Suprapubic skin (tissue), 4 donors: ENCODE measurements at regions not wholly inside any gene's neighbourhood (a gene's known extent, or its start where the extent isn't known, plus 50 kb on each side); places are given as distances from the start of the nearest gene placed in this dataset.

Experiments used
- DNase-seq, 2 donors: peaks; one replicate each; pipeline ENCODE4 v3.0.0-alpha.2; 2019; ENCODE audit warnings: low spot score in 2 of 2
- H3K27ac ChIP-seq: fragments of 200-600 bp; sonication (generic); one replicate; pipeline ENCODE4 v1.5.1; 2019
- H3K27me3 ChIP-seq: fragments of 200-600 bp; sonication (generic); one replicate; pipeline ENCODE4 v1.5.1; 2019
- H3K36me3 ChIP-seq: fragments of 200-600 bp; sonication (generic); one replicate; pipeline ENCODE4 v1.5.1; 2019
- H3K4me1 ChIP-seq: fragments of 200-600 bp; sonication (generic); one replicate; pipeline ENCODE4 v1.5.1; 2019
- H3K4me3 ChIP-seq: fragments of 200-600 bp; sonication (generic); one replicate; pipeline ENCODE4 v1.5.1; 2019; ENCODE audit warnings: mild to moderate bottlenecking
- H3K9me3 ChIP-seq: fragments of 200-600 bp; sonication (generic); one replicate; pipeline ENCODE4 v1.5.1; 2019
- CTCF ChIP-seq, 2 donors: fragments of 200-600 bp in 1 of 2; fragments of 450-650 bp in 1 of 2; sonication (generic) in 1 of 2; IDR thresholded peaks; one replicate each; pipeline ENCODE4 v1.5.1; 2016 to 2019; ENCODE audit warnings: antibody characterized with exemption in 2 of 2, mild to moderate bottlenecking in 1 of 2, moderate library complexity in 1 of 2
- EP300 ChIP-seq: sonication (generic); formaldehyde crosslinking; IDR thresholded peaks from one replicate; pipeline ENCODE4 v1.6.1; 2017; ENCODE audit warnings: antibody characterized with exemption
- POLR2A ChIP-seq, 2 donors: fragments of 450-650 bp; IDR thresholded peaks; one replicate each; pipeline ENCODE4 v1.6.1; 2017; ENCODE audit warnings: antibody characterized with exemption in 2 of 2, mild to moderate bottlenecking in 2 of 2, moderate library complexity in 2 of 2
- POLR2AphosphoS5 ChIP-seq, 3 donors: sonication (generic); formaldehyde crosslinking; IDR thresholded peaks; one replicate each; pipeline ENCODE4 v1.6.1; 2017; ENCODE audit warnings: antibody characterized with exemption in 3 of 3
- WGBS: methylation state at CpG from one replicate; pipeline ENCODE4 v1.1.5; 2018; 5-methylcytosine and 5-hydroxymethylcytosine counted together

GRCh38 chr5:88480801-88481499 lies 212.3 kb upstream of the TMEM161B start:
- Histone ChIP-seq H3K4me1 (no peaks in the 10 kb centered on the region), H3K27me3 (no peaks in the 10 kb centered on the region), H3K9me3 (no peaks in the 10 kb centered on the region), H3K4me3 (no peak overlapping the region), H3K27ac (no peak overlapping the region), H3K36me3 (no peaks in the 10 kb centered on the region)
- no peak for DNase-seq
- WGBS: 52% methylated on average over 5 of the region's 5 CpGs
- no peak for TF ChIP-seq POLR2A (IDR thresholded peaks at IDR 0.05)
- TF ChIP-seq CTCF (IDR thresholded peaks at IDR 0.05): no peak
- TF ChIP-seq EP300: no peak
- TF ChIP-seq POLR2AphosphoS5 (IDR thresholded peaks at IDR 0.05): no peak

DNA sequence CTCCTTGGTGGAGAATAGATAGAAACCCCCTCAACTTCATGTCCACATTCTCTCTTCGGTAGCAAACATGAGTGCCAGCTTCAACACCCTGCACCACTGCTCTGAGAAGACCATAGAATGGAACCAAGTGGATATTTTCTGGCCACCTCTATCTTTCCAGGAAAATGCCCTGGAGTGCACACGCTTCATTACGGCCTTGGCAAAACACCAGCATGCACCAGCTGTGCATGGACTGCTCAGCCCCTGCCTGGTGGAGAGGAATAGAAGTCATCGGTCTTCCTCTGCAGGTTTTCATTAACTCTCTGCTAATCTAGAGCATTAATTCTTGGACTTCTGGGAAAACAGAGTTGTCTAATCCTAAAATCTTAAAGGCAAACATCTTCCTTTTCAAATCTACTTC lies 211.6 kb upstream of the TMEM161B start:
- H3K9me3 ChIP-seq: no peaks in the 10 kb centered on the region
- H3K4me1 ChIP-seq: no peaks in the 10 kb centered on the region
- no peak for TF ChIP-seq EP300
- no peak for TF ChIP-seq POLR2A (IDR thresholded peaks at IDR 0.05)
- no peak for TF ChIP-seq POLR2AphosphoS5 (IDR thresholded peaks at IDR 0.05)
- TF ChIP-seq CTCF (IDR thresholded peaks at IDR 0.05): no peak
- WGBS: 54% methylated on average over 4 of the region's 4 CpGs
- DNase-seq: no peak
- no peaks in the 10 kb centered on the region for H3K27me3 ChIP-seq
- no peak overlapping the region for H3K27ac ChIP-seq
- no peaks in the 10 kb centered on the region for H3K36me3 ChIP-seq
- H3K4me3 ChIP-seq: no peak overlapping the region

- WGBS: 17% methylated on average over 1 of the region's 1 CpG
- Histone ChIP-seq H3K4me1 (no peaks in the 10 kb centered on the region), H3K36me3 (no peaks in the 10 kb centered on the region), H3K4me3 (no peak overlapping the region), H3K27me3 (no peaks in the 10 kb centered on the region), H3K27ac (no peak overlapping the region), H3K9me3 (no peaks in the 10 kb centered on the region)
- no peak for TF ChIP-seq CTCF (IDR thresholded peaks at IDR 0.05)
- TF ChIP-seq POLR2AphosphoS5 (IDR thresholded peaks at IDR 0.05): no peak
- TF ChIP-seq EP300: no peak
- no peak for TF ChIP-seq POLR2A (IDR thresholded peaks at IDR 0.05)
- no peak for DNase-seq
These were observed 205.9 kb upstream of the TMEM161B start for GRCh38 chr5:88474574-88474973.

GRCh38 chr5:88470745-88471144 lies 202.1 kb upstream of the TMEM161B start:
- no peak overlapping the region for H3K27ac ChIP-seq
- WGBS: 89% methylated on average over 2 of the region's 2 CpGs
- no peaks in the 10 kb centered on the region for H3K9me3 ChIP-seq
- no peaks in the 10 kb centered on the region for H3K4me1 ChIP-seq
- no peak for DNase-seq
- no peak for TF ChIP-seq EP300
- TF ChIP-seq POLR2AphosphoS5 (IDR thresholded peaks at IDR 0.05): no peak
- TF ChIP-seq CTCF (IDR thresholded peaks at IDR 0.05): no peak
- TF ChIP-seq POLR2A (IDR thresholded peaks at IDR 0.05): no peak
- H3K36me3 ChIP-seq: no peaks in the 10 kb centered on the region
- H3K27me3 ChIP-seq: no peaks in the 10 kb centered on the region
- H3K4me3 ChIP-seq: no peak overlapping the region

- WGBS: 74% methylated on average over 3 of the region's 3 CpGs
- H3K36me3 ChIP-seq: no peaks in the 10 kb centered on the region
- no peak overlapping the region for H3K27ac ChIP-seq
- TF ChIP-seq EP300: no peak
- no peak for TF ChIP-seq CTCF (IDR thresholded peaks at IDR 0.05)
- no peak for TF ChIP-seq POLR2A (IDR thresholded peaks at IDR 0.05)
- TF ChIP-seq POLR2AphosphoS5 (IDR thresholded peaks at IDR 0.05): no peak
- H3K4me1 ChIP-seq: no peaks in the 10 kb centered on the region
- no peaks in the 10 kb centered on the region for H3K27me3 ChIP-seq
- DNase-seq: no peak
- no peaks in the 10 kb centered on the region for H3K9me3 ChIP-seq
- H3K4me3 ChIP-seq: no peak overlapping the region
These were observed 191.3 kb upstream of the TMEM161B start for GRCh38 chr5:88459971-88460370.
